ENCODE measurements at regions not wholly inside any gene's neighbourhood (a gene's known extent, or its start where the extent isn't known, plus 50 kb on each side); places are given as distances from the start of the nearest gene placed in this dataset.

GRCh38 chr11:112722148-112722547, 239.1 kb upstream of the NCAM1 start:
- Histone ChIP-seq H3K4me3 (ENCODE audit: low read length in 2 of 2) (no peak overlapping the region), H3K9me3 (ENCODE audit: control insufficient read depth in 1 of 2, low read length in 2 of 2) (no peaks in the 10 kb centered on the region), H3K27ac (ENCODE audit: low read depth, low read length) (no peak overlapping the region), H3K36me3 (ENCODE audit: insufficient read depth, low read length) (no peaks in the 10 kb centered on the region), H3K27me3 (ENCODE audit: insufficient read depth, low read length) (no peaks in the 10 kb centered on the region), H3K4me1 (ENCODE audit: insufficient read depth, low read length) (no peaks in the 10 kb centered on the region)
- ChIA-PET CTCF (ENCODE audit: partially characterized antibody) (no interaction called here), POLR2A (ENCODE audit: partially characterized antibody) (no interaction called here)
- Mint-ChIP-seq H3K4me3 (no peak overlapping the region), H3K36me3 (no peaks in the 10 kb centered on the region), H3K4me1 (no peaks in the 10 kb centered on the region), H3K27me3 (peaks cover 11 to 17% of the 10 kb centered on the region in 2 donors), H3K27ac (no peak overlapping the region), H3K9me3 (peaks cover 0 to 3% (median 0%) of the 10 kb centered on the region in 8 donors)
- DNase-seq = no peak
- intact Hi-C loops (cut with micrococcal nuclease) = no loop called here

- Histone ChIP-seq H3K9me3 (ENCODE audit: control insufficient read depth in 1 of 2, low read length in 2 of 2) (no peaks in the 10 kb centered on the region), H3K27me3 (ENCODE audit: insufficient read depth, low read length) (no peaks in the 10 kb centered on the region), H3K27ac (ENCODE audit: low read depth, low read length) (no peak overlapping the region), H3K36me3 (ENCODE audit: insufficient read depth, low read length) (no peaks in the 10 kb centered on the region), H3K4me1 (ENCODE audit: insufficient read depth, low read length) (no peaks in the 10 kb centered on the region), H3K4me3 (ENCODE audit: low read length in 2 of 2) (no peak overlapping the region)
- H3K27ac Mint-ChIP-seq = peak overlapping the region in 1 of 7 donors; percentile 1
- H3K4me3 Mint-ChIP-seq = no peak overlapping the region
- CTCF ChIA-PET (ENCODE audit: partially characterized antibody) = no interaction called here
- intact Hi-C loops (cut with micrococcal nuclease) = no loop called here
- no peak for DNase-seq
- peaks cover 0 to 3% (median 0%) of the 10 kb centered on the region in 8 donors for H3K9me3 Mint-ChIP-seq
- POLR2A ChIA-PET (ENCODE audit: partially characterized antibody) = no interaction called here
- H3K27me3 Mint-ChIP-seq = peaks cover 12 to 19% of the 10 kb centered on the region in 2 donors
- H3K4me1 Mint-ChIP-seq = no peaks in the 10 kb centered on the region
- no peaks in the 10 kb centered on the region for H3K36me3 Mint-ChIP-seq
Measured at GRCh38 chr11:112722876-112723275, 238.3 kb upstream of the NCAM1 start.

GRCh38 chr11:112723676-112724495, 237.3 kb upstream of the NCAM1 start:
- no peak overlapping the region for H3K27ac Mint-ChIP-seq
- H3K27me3 Mint-ChIP-seq = peaks cover 12 to 19% of the 10 kb centered on the region in 2 donors
- DNase-seq = no peak
- H3K9me3 Mint-ChIP-seq = peaks cover 0 to 3% (median 0%) of the 10 kb centered on the region in 8 donors
- H3K27me3 ChIP-seq (ENCODE audit: insufficient read depth, low read length) = no peaks in the 10 kb centered on the region
- no peaks in the 10 kb centered on the region for H3K36me3 Mint-ChIP-seq
- intact Hi-C loops (cut with micrococcal nuclease) = no loop called here
- no peaks in the 10 kb centered on the region for H3K4me1 Mint-ChIP-seq
- H3K27ac ChIP-seq (ENCODE audit: low read depth, low read length) = no peak overlapping the region
- no peak overlapping the region for H3K4me3 Mint-ChIP-seq
- no peaks in the 10 kb centered on the region for H3K36me3 ChIP-seq (ENCODE audit: insufficient read depth, low read length)
- POLR2A ChIA-PET (ENCODE audit: partially characterized antibody) = no interaction called here
- CTCF ChIA-PET (ENCODE audit: partially characterized antibody) = no interaction called here
- H3K4me3 ChIP-seq (ENCODE audit: low read length in 2 of 2) = no peak overlapping the region
- H3K9me3 ChIP-seq (ENCODE audit: control insufficient read depth in 1 of 2, low read length in 2 of 2) = no peaks in the 10 kb centered on the region
- H3K4me1 ChIP-seq (ENCODE audit: insufficient read depth, low read length) = no peaks in the 10 kb centered on the region

GRCh38 chr11:112724496-112724790, 236.8 kb upstream of the NCAM1 start:
- no peak for DNase-seq
- Mint-ChIP-seq H3K4me1 (no peaks in the 10 kb centered on the region), H3K27ac (no peak overlapping the region), H3K4me3 (no peak overlapping the region), H3K27me3 (peaks cover 12 to 19% of the 10 kb centered on the region in 2 donors), H3K36me3 (no peaks in the 10 kb centered on the region), H3K9me3 (peaks cover 0 to 3% (median 0%) of the 10 kb centered on the region in 8 donors)
- Histone ChIP-seq H3K9me3 (ENCODE audit: control insufficient read depth in 1 of 2, low read length in 2 of 2) (no peaks in the 10 kb centered on the region), H3K36me3 (ENCODE audit: insufficient read depth, low read length) (no peaks in the 10 kb centered on the region), H3K27ac (ENCODE audit: low read depth, low read length) (no peak overlapping the region), H3K27me3 (ENCODE audit: insufficient read depth, low read length) (no peaks in the 10 kb centered on the region), H3K4me1 (ENCODE audit: insufficient read depth, low read length) (no peaks in the 10 kb centered on the region), H3K4me3 (ENCODE audit: low read length in 2 of 2) (no peak overlapping the region)
- CTCF ChIA-PET (ENCODE audit: partially characterized antibody) = no interaction called here
- POLR2A ChIA-PET (ENCODE audit: partially characterized antibody) = no interaction called here
- intact Hi-C loops (cut with micrococcal nuclease) = no loop called here

GRCh38 chr11:112725636-112726035, 235.6 kb upstream of the NCAM1 start:
- no peaks in the 10 kb centered on the region for H3K9me3 ChIP-seq (ENCODE audit: control insufficient read depth in 1 of 2, low read length in 2 of 2)
- Mint-ChIP-seq H3K9me3 (peaks cover 0 to 3% (median 0%) of the 10 kb centered on the region in 8 donors), H3K4me3 (no peak overlapping the region), H3K27ac (no peak overlapping the region), H3K27me3 (peaks cover 5 to 19% of the 10 kb centered on the region in 2 donors), H3K36me3 (no peaks in the 10 kb centered on the region), H3K4me1 (no peaks in the 10 kb centered on the region)
- intact Hi-C loops (cut with micrococcal nuclease) = no loop called here
- ChIA-PET CTCF (ENCODE audit: partially characterized antibody) (no interaction called here), POLR2A (ENCODE audit: partially characterized antibody) (no interaction called here)
- no peaks in the 10 kb centered on the region for H3K4me1 ChIP-seq (ENCODE audit: insufficient read depth, low read length)
- H3K27me3 ChIP-seq (ENCODE audit: insufficient read depth, low read length) = no peaks in the 10 kb centered on the region
- no peak overlapping the region for H3K27ac ChIP-seq (ENCODE audit: low read depth, low read length)
- H3K4me3 ChIP-seq (ENCODE audit: low read length in 2 of 2) = no peak overlapping the region
- DNase-seq = no peak
- no peaks in the 10 kb centered on the region for H3K36me3 ChIP-seq (ENCODE audit: insufficient read depth, low read length)

GRCh38 chr11:112727341-112727841, 233.8 kb upstream of the NCAM1 start:
- intact Hi-C loops (cut with micrococcal nuclease) = no loop called here
- CTCF ChIA-PET (ENCODE audit: partially characterized antibody) = no interaction called here
- no peaks in the 10 kb centered on the region for H3K36me3 ChIP-seq (ENCODE audit: insufficient read depth, low read length)

GRCh38 chr11:112728288-112728687, 232.9 kb upstream of the NCAM1 start:
- ChIA-PET CTCF (ENCODE audit: partially characterized antibody) (no interaction called here), POLR2A (ENCODE audit: partially characterized antibody) (no interaction called here)
- no peak overlapping the region for H3K27ac Mint-ChIP-seq
- no peaks in the 10 kb centered on the region for H3K4me1 Mint-ChIP-seq
- H3K4me3 ChIP-seq (ENCODE audit: low read length in 2 of 2) = no peak overlapping the region
- no peak overlapping the region for H3K4me3 Mint-ChIP-seq
- H3K4me1 ChIP-seq (ENCODE audit: insufficient read depth, low read length) = no peaks in the 10 kb centered on the region
- H3K36me3 Mint-ChIP-seq = no peaks in the 10 kb centered on the region
- H3K9me3 Mint-ChIP-seq = peaks cover 0 to 3% (median 0%) of the 10 kb centered on the region in 8 donors
- H3K27me3 Mint-ChIP-seq = peaks cover 5 to 13% of the 10 kb centered on the region in 2 donors
- no peaks in the 10 kb centered on the region for H3K27me3 ChIP-seq (ENCODE audit: insufficient read depth, low read length)
- H3K9me3 ChIP-seq (ENCODE audit: control insufficient read depth in 1 of 2, low read length in 2 of 2) = no peaks in the 10 kb centered on the region
- intact Hi-C loops (cut with micrococcal nuclease) = no loop called here
- H3K27ac ChIP-seq (ENCODE audit: low read depth, low read length) = no peak overlapping the region
- no peak for DNase-seq
- H3K36me3 ChIP-seq (ENCODE audit: insufficient read depth, low read length) = no peaks in the 10 kb centered on the region

More at GRCh38 chr11:112727341-112727841, 233.8 kb upstream of the NCAM1 start:
- no peaks in the 10 kb centered on the region for H3K27me3 ChIP-seq (ENCODE audit: insufficient read depth, low read length)
- no peaks in the 10 kb centered on the region for H3K4me1 ChIP-seq (ENCODE audit: insufficient read depth, low read length)
- no peak overlapping the region for H3K27ac Mint-ChIP-seq
- H3K27ac ChIP-seq (ENCODE audit: low read depth, low read length) = no peak overlapping the region
- H3K4me3 Mint-ChIP-seq = no peak overlapping the region
- no peak for DNase-seq
- peaks cover 0 to 3% (median 0%) of the 10 kb centered on the region in 8 donors for H3K9me3 Mint-ChIP-seq
- POLR2A ChIA-PET (ENCODE audit: partially characterized antibody) = no interaction called here
- no peaks in the 10 kb centered on the region for H3K4me1 Mint-ChIP-seq
- no peaks in the 10 kb centered on the region for H3K9me3 ChIP-seq (ENCODE audit: control insufficient read depth in 1 of 2, low read length in 2 of 2)
- peaks cover 3 to 14% of the 10 kb centered on the region in 2 donors for H3K27me3 Mint-ChIP-seq
- no peaks in the 10 kb centered on the region for H3K36me3 Mint-ChIP-seq
- no peak overlapping the region for H3K4me3 ChIP-seq (ENCODE audit: low read length in 2 of 2)
